Neural cell (in vitro differentiated cells): ENCODE measurements at regions not wholly inside any gene's neighbourhood (a gene's known extent, or its start where the extent isn't known, plus 50 kb on each side); places are given as distances from the start of the nearest gene placed in this dataset.
"Not testable (repeated sequence)": the region's sequence is repeated elsewhere in the genome, so short reads cannot be mapped to it uniquely, and the experiment has no call there.

Source experiments
- H2AFZ ChIP-seq: fragments of 200-600, 300-800 bp; sonication (generic), shearing (Covaris generic); 2 replicates; pipeline ENCODE4 v1.6.0; 2014; ENCODE audit warnings: low read depth, mild to moderate bottlenecking, antibody characterized with exemption, low read length, moderate library complexity
- H3F3A ChIP-seq: fragments of 200-600 bp; shearing (Covaris generic); 2 replicates; pipeline ENCODE4 v1.6.1; 2016; ENCODE audit warnings: mild to moderate bottlenecking, moderate library complexity, mixed read lengths, antibody characterized with exemption, low read length; ENCODE audit not compliant: insufficient read depth, poor library complexity, severe bottlenecking
- H3K27ac ChIP-seq: fragments of 200-600, 300-800 bp; sonication (generic), shearing (Covaris generic); 2 replicates; pipeline ENCODE4 v1.5.1; 2014; ENCODE audit warnings: mild to moderate bottlenecking, low read length, moderate library complexity
- H3K27me3 ChIP-seq: fragments of 300-800, 200-600 bp; sonication (generic), shearing (Covaris generic); 2 replicates; pipeline ENCODE4 v1.6.0; 2014; ENCODE audit warnings: mild to moderate bottlenecking, low read depth, low read length, moderate library complexity; ENCODE audit not compliant: insufficient read depth
- H3K36me3 ChIP-seq: fragments of 300-800, 200-600 bp; sonication (generic), shearing (Covaris generic); 2 replicates; pipeline ENCODE4 v1.5.1; 2014; ENCODE audit warnings: mild to moderate bottlenecking, antibody characterized with exemption, low read length, moderate library complexity; ENCODE audit not compliant: insufficient read depth
- H3K4me2 ChIP-seq: fragments of 300-800, 200-600 bp; sonication (generic), shearing (Covaris generic); 2 replicates; pipeline ENCODE4 v1.6.0; 2014; ENCODE audit warnings: mild to moderate bottlenecking, low read length
- H3K4me3 ChIP-seq: fragments of 300-800, 200-600 bp; sonication (generic), shearing (Covaris generic); 2 replicates; pipeline ENCODE4 v1.5.1; 2014; ENCODE audit warnings: mild to moderate bottlenecking, low read length, moderate library complexity
- H3K79me2 ChIP-seq: fragments of 200-600 bp; shearing (Covaris generic); replicated peaks from 2 replicates; pipeline ENCODE4 v1.6.0; 2014; ENCODE audit warnings: mild to moderate bottlenecking, low read length, moderate library complexity; ENCODE audit not compliant: insufficient read depth
- H3K9ac ChIP-seq: fragments of 300-800, 200-600 bp; sonication (generic), shearing (Covaris generic); 2 replicates; pipeline ENCODE4 v1.6.1; 2016; ENCODE audit warnings: mild to moderate bottlenecking, low read length, mixed read lengths
- H3K9me2 ChIP-seq: fragments of 200-600 bp; shearing (Covaris generic); 2 replicates; pipeline ENCODE4 v1.6.1; 2016; ENCODE audit warnings: mild to moderate bottlenecking, low read length, mixed read lengths; ENCODE audit not compliant: insufficient read depth
- H3K9me3 ChIP-seq: fragments of 200-600, 300-800 bp; sonication (generic), shearing (Covaris generic); 2 replicates; pipeline ENCODE4 v1.6.1; 2016; ENCODE audit warnings: mild to moderate bottlenecking, mixed run types, low read length, moderate library complexity, mixed read lengths
- H4K20me1 ChIP-seq: fragments of 200-600 bp; shearing (Covaris generic); 2 replicates; pipeline ENCODE4 v1.6.1; 2016; ENCODE audit warnings: mild to moderate bottlenecking, mixed run types; ENCODE audit not compliant: insufficient read depth
- CTCF ChIP-seq: fragments of 450-650 bp; IDR thresholded peaks from 2 replicates; pipeline ENCODE4 v1.5.1; 2014; ENCODE audit warnings: antibody characterized with exemption, mild to moderate bottlenecking, moderate library complexity; ENCODE audit not compliant: poor library complexity, severe bottlenecking
- EP300 ChIP-seq: fragments of 450-650 bp; conservative IDR thresholded peaks from 2 replicates; pipeline ENCODE4 v1.6.1; 2014; ENCODE audit warnings: antibody characterized with exemption, mild to moderate bottlenecking, moderate library complexity; ENCODE audit not compliant: poor library complexity, severe bottlenecking
- EZH2 ChIP-seq: fragments of 200-600, 300-800 bp; shearing (Covaris generic), sonication (generic); IDR thresholded peaks from 2 replicates; pipeline ENCODE4 v1.6.1; 2014; ENCODE audit warnings: antibody characterized with exemption, low read length, borderline replicate concordance, mild to moderate bottlenecking; ENCODE audit not compliant: insufficient read depth, poor library complexity, severe bottlenecking
- MXI1 ChIP-seq: fragments of 450-650 bp; conservative IDR thresholded peaks from 2 replicates; pipeline ENCODE4 v1.6.1; 2014; ENCODE audit warnings: antibody characterized with exemption, mild to moderate bottlenecking; ENCODE audit not compliant: poor library complexity, severe bottlenecking
- POLR2AphosphoS5 ChIP-seq: IDR thresholded peaks from 2 replicates; pipeline ENCODE4 v1.6.1; 2012
- RAD21 ChIP-seq: fragments of 450-650 bp; conservative IDR thresholded peaks from 2 replicates; pipeline ENCODE4 v1.6.1; 2014; ENCODE audit warnings: antibody characterized with exemption, mild to moderate bottlenecking, moderate library complexity
- REST ChIP-seq: IDR thresholded peaks from 2 replicates; pipeline ENCODE4 v1.6.1; 2012; ENCODE audit warnings: borderline replicate concordance
- SMC3 ChIP-seq: fragments of 450-650 bp; conservative IDR thresholded peaks from 2 replicates; pipeline ENCODE4 v1.6.1; 2014; ENCODE audit warnings: antibody characterized with exemption, mild to moderate bottlenecking, moderate library complexity; ENCODE audit not compliant: poor library complexity
- TAF1 ChIP-seq: IDR thresholded peaks from 2 replicates; pipeline ENCODE4 v1.6.1; 2012; ENCODE audit warnings: low read depth

- H3K9me2 ChIP-seq, result no peaks in the 10 kb centered on the region
- H3K9ac ChIP-seq, result no peak overlapping the region
- H3K9me3 ChIP-seq, result no peaks in the 10 kb centered on the region
- no peak overlapping the region for H2AFZ ChIP-seq
- TF ChIP-seq TAF1 (no peak), EZH2 (no peak), CTCF (no peak), REST (no peak), EP300 (no peak), MXI1 (no peak), RAD21 (no peak), SMC3 (no peak), POLR2AphosphoS5 (no peak)
- no peak overlapping the region for H3K27ac ChIP-seq
- H3K4me2 ChIP-seq, result no peak overlapping the region
- H4K20me1 ChIP-seq, result no peaks in the 10 kb centered on the region
- no peaks in the 10 kb centered on the region for H3K36me3 ChIP-seq
- no peaks in the 10 kb centered on the region for H3F3A ChIP-seq
- H3K79me2 ChIP-seq, result no peaks in the 10 kb centered on the region
- H3K4me3 ChIP-seq, result no peak overlapping the region
- H3K27me3 ChIP-seq, result no peaks in the 10 kb centered on the region
These were observed 1159.2 kb downstream of the TUSC7 start for GRCh38 chr3:117868766-117869165.

DNA sequence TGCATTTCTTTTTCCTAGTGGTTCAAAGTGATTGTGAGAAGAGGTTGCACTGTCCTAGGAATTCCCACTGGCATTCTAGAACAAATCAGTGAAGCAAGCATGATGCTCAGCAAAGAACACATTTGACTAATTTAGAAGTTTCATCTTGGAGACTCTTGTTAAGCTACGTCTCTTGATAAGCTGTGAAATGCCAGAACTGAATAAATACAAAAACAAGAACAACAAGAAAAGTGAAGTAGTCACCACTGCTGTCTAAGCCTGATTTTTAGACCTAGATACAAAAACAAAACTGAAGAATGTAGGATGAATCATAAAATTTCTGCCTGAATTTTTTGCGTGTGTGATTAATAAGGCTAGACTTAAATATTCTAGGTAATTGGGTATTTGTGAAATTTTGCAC, 1162.4 kb downstream of the TUSC7 start:
- no peak overlapping the region for H3K27ac ChIP-seq
- TF ChIP-seq EP300 (no peak), SMC3 (no peak), TAF1 (no peak), CTCF (no peak), MXI1 (no peak), REST (no peak), RAD21 (no peak), EZH2 (no peak), POLR2AphosphoS5 (no peak)

GRCh38 chr3:117872594-117873248, 1161.9 kb downstream of the IGSF11 start:
- not testable (repeated sequence) for H2AFZ ChIP-seq, H3K79me2 ChIP-seq, H3K9ac ChIP-seq, H3K4me2 ChIP-seq, H3K27ac ChIP-seq, H3K4me3 ChIP-seq, H3K9me2 ChIP-seq, H4K20me1 ChIP-seq, H3K27me3 ChIP-seq, H3K36me3 ChIP-seq, H3F3A ChIP-seq, H3K9me3 ChIP-seq

More for the DNA sequence above, 1162.4 kb downstream of the TUSC7 start:
- Histone ChIP-seq H4K20me1 (no peaks in the 10 kb centered on the region), H3F3A (no peaks in the 10 kb centered on the region), H3K9me2 (no peaks in the 10 kb centered on the region), H3K9ac (no peak overlapping the region), H3K4me2 (no peak overlapping the region), H3K36me3 (no peaks in the 10 kb centered on the region), H3K27me3 (no peaks in the 10 kb centered on the region), H3K9me3 (no peaks in the 10 kb centered on the region), H3K4me3 (no peak overlapping the region), H2AFZ (no peak overlapping the region), H3K79me2 (no peaks in the 10 kb centered on the region)
